ENCODE measurements at regions not wholly inside any gene's neighbourhood (a gene's known extent, or its start where the extent isn't known, plus 50 kb on each side); places are given as distances from the start of the nearest gene placed in this dataset.

GRCh38 chr19:31223740-31224534, 125.3 kb downstream of the TSHZ3 start:
- in situ Hi-C loops (cut with HindIII; ENCODE audit: low pct_unique_long_range_greater_than_20kb, low sequenced_read_pairs) = no loop called here
- no peak for DNase-seq (ENCODE audit: low read depth)

DNA sequence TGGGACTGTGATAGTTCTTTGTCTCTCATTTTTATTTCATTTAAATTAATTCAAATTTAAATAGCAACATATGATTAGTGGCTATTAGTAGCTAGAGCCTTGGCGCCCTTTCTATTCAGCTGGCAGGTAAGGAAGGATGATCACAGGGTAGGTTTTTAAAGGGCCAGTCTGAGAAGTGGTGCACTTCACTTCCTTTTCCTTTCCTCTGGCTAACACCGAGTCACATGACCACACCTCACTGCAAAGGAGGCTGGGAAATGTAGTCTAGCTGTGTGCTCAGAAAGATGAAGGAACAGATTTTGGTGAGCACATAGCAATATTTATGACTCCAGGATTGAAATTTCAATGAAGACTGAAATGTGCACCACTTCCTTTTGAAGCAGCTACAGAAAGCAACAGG, 128.7 kb downstream of the TSHZ3 start:
- in situ Hi-C loops (cut with HindIII; ENCODE audit: low pct_unique_long_range_greater_than_20kb, low sequenced_read_pairs) = no loop called here
- peak; percentile 29 for DNase-seq (ENCODE audit: low read depth)

- in situ Hi-C loops (cut with HindIII; ENCODE audit: low pct_unique_long_range_greater_than_20kb, low sequenced_read_pairs) = no loop called here
- DNase-seq (ENCODE audit: low read depth) = no peak
Observed at GRCh38 chr19:31214997-31215396, 134.2 kb downstream of the TSHZ3 start.

GRCh38 chr19:31214086-31214485, 135.2 kb downstream of the TSHZ3 start:
- DNase-seq (ENCODE audit: low read depth) = peak; percentile 93
- in situ Hi-C loops (cut with HindIII; ENCODE audit: low pct_unique_long_range_greater_than_20kb, low sequenced_read_pairs) = no loop called here

- in situ Hi-C loops (cut with HindIII; ENCODE audit: low pct_unique_long_range_greater_than_20kb, low sequenced_read_pairs) = no loop called here
- no peak for DNase-seq (ENCODE audit: low read depth)
Observed at GRCh38 chr19:31211088-31211487, 138.1 kb downstream of the TSHZ3 start.

DNA sequence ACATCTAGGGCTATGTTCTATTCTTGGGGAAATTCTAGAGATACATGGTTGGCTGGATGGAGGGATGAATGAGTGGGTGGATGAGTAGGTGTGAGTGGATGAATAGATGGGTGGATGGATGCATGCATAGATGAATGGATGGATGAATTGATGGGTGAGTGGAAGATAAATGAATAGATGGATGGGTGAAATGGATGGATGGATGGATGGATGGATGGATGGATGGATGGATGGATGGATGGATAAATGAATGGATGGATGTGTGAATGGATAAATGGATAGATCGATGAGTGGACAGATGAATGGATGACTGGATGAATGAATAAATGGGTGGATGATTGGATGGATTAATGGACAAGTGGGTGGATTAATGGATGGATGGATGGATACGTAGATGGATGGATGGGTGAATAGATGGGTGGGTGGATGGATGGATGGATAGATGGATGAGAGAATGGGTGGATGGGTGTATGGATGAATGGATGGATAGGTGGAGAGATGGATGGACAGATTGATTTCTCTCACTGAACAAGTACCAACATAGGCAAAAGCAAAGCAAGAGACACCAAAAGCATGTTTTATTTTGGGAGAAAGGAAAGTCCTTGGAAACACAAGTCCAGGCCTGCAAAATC, 143.2 kb downstream of the TSHZ3 start:
- DNase-seq (ENCODE audit: low read depth) = no peak
- in situ Hi-C loops (cut with HindIII; ENCODE audit: low pct_unique_long_range_greater_than_20kb, low sequenced_read_pairs) = no loop called here

- in situ Hi-C loops (cut with HindIII; ENCODE audit: low pct_unique_long_range_greater_than_20kb, low sequenced_read_pairs) = no loop called here
- DNase-seq (ENCODE audit: low read depth) = no peak
Observed at GRCh38 chr19:31204115-31204514, 145.1 kb downstream of the TSHZ3 start.

DNA sequence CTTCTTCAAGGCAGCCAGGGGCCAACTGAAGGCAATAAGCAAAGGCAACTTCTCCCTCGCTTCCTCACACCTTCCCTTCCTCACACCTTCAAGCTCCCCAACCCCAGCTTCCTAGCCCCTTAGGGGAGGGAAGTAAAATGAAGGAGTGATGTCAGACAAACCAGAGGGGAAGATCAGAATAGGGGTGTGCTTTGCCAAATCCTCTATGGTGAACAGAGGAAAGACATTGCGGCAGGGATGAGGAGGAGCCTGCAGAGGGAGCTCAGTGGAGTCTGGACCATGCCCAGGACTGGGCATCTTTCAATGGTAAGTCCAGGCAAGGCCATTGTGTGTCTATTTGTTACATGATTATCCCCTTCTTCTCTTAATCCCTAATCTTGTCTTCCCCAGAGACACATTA, 164.0 kb downstream of the TSHZ3 start:
- in situ Hi-C loops (cut with HindIII; ENCODE audit: low pct_unique_long_range_greater_than_20kb, low sequenced_read_pairs) = no loop called here
- no peak for DNase-seq (ENCODE audit: low read depth)

GRCh38 chr19:31181535-31181934, 167.7 kb downstream of the TSHZ3 start:
- no peak for DNase-seq (ENCODE audit: low read depth)
- in situ Hi-C loops (cut with HindIII; ENCODE audit: low pct_unique_long_range_greater_than_20kb, low sequenced_read_pairs) = no loop called here

- DNase-seq (ENCODE audit: low read depth) = no peak
- in situ Hi-C loops (cut with HindIII; ENCODE audit: low pct_unique_long_range_greater_than_20kb, low sequenced_read_pairs) = no loop called here
Observed at GRCh38 chr19:31180907-31181306, 168.3 kb downstream of the TSHZ3 start.

- no peak for DNase-seq (ENCODE audit: low read depth)
- in situ Hi-C loops (cut with HindIII; ENCODE audit: low pct_unique_long_range_greater_than_20kb, low sequenced_read_pairs) = no loop called here
Observed at GRCh38 chr19:31179471-31179852, 169.8 kb downstream of the TSHZ3 start.

DNA sequence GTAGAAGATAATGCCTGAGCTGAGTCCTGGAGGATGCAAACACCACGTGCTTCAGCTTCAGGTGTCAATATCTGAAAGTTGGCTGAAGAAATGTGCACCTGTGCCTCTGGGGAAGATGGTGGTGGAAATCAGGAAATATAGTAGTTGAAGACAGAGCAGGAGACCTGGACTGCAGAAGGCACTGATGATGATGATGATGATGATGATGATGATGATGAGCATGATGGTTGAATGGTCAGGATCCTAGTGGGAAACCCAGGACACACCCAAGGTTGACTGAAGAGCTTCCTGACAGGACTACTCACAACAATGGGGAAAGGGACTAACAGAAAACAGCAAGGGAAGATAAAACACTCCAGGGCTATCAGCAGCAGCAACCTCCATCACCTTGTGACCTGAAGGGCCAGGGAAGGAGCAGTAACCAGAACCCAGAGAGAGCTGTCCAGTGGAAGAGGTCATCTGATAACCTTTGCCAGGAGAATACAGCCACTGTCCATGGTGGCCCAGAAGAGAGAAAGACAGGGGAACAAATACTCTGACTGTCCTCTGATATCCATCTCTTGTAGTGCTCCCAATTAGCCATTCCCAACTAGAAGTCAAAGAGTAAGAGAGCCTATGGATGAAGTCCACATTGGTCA, 170.3 kb downstream of the TSHZ3 start:
- no peak for DNase-seq (ENCODE audit: low read depth)
- in situ Hi-C loops (cut with HindIII; ENCODE audit: low pct_unique_long_range_greater_than_20kb, low sequenced_read_pairs) = no loop called here

DNA sequence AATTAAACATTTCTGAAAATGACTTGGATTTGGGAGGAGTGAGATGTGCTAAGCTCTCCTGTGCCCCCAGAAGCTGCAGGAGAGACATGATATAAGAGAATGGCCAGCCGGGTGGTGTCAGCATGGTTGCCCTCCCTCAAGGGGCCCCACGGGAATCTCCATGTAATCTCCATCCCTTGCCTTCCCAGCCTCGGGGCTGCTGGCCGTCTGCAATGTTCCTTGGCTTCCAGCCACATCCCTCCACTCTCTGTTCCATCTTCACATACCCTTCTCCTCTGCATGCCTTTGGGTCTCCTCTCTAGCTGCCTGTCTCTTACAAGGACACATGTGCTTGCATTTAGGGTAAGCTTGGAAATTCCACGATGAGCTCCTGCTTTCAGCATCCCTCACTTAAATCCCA, 172.0 kb downstream of the TSHZ3 start:
- no peak for DNase-seq (ENCODE audit: low read depth)
- in situ Hi-C loops (cut with HindIII; ENCODE audit: low pct_unique_long_range_greater_than_20kb, low sequenced_read_pairs) = no loop called here

DNA sequence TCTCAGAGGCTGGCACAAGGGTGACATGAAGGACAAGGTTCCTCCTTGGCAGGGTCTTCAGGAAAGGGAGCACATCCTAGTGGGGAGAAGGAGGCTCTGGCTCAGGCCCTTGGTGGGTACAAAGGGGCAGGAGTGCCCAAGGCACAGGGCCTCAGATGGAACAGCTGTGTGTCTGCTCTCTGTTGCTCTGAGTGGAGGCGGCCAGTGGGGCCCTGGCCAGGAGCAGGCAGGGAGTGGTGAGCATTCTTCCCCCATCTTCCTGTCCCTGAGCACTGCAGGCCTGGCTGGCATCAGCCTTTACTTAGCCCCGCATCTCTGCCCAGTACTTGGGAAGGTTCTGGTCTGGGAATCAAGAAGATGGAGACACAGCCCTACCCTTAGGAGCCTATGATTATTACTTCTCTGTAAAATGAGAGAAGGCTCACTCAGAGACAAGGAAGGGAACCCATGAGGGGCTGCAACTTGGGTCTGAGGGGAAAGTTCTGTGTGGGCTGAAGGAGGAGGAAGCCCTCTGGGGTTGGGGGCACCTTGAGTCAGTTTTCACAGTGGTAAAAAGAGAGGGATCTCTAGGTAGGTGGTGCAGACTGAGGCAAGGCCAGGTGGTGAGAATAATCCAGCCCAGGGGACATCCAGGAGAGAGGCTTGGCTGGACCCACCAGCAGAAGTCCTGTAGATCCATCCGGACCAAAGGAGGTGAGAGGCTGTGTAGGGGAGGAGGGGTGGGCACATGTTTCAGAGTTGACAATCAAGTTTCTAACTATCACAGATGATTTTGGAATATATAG, 173.5 kb downstream of the TSHZ3 start:
- DNase-seq (ENCODE audit: low read depth) = no peak
- in situ Hi-C loops (cut with HindIII; ENCODE audit: low pct_unique_long_range_greater_than_20kb, low sequenced_read_pairs) = no loop called here

DNA sequence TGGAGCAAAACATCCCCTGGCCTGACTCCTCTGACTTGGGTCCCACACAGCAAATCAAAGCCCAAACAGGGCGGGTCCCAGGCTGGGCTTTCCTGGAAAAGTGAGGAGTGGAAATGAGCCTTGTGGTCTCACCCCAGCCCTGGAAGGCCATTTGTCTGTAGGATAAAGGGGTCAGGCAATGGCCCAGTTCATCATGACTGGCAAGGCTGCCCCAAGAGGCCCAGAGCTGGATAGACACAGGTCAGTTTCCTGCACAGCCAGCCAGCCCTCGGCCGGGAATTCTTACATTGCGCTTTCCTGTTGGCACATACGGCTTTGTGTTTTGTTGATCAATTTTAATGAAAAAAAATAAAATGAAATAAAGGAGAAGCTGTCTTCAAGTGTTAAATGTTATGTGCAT, 174.3 kb downstream of the TSHZ3 start:
- in situ Hi-C loops (cut with HindIII; ENCODE audit: low pct_unique_long_range_greater_than_20kb, low sequenced_read_pairs) = no loop called here
- no peak for DNase-seq (ENCODE audit: low read depth)

DNA sequence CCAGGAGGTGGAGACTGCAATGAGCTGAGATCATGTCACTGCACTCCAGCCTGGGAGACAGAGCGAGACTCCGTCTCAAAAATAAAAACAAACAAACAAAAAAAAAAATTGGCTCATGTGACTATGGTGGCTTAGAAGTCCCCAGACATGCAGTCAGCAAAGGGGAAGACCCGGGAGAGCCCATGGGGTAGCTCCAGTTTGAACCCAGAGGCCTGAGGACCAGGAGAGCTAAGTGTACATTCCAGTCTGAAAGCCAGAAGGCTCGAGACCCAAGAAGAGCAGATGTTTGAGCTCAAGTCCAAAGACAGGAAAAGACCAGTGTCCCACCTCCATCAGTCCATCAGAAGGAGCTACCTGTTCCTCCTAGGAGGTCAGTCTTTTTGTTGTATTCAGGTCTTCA, 175.2 kb downstream of the TSHZ3 start:
- no peak for DNase-seq (ENCODE audit: low read depth)
- in situ Hi-C loops (cut with HindIII; ENCODE audit: low pct_unique_long_range_greater_than_20kb, low sequenced_read_pairs) = no loop called here

- in situ Hi-C loops (cut with HindIII; ENCODE audit: low pct_unique_long_range_greater_than_20kb, low sequenced_read_pairs) = no loop called here
Observed at GRCh38 chr19:31171936-31172335, 177.3 kb downstream of the TSHZ3 start.

DNA sequence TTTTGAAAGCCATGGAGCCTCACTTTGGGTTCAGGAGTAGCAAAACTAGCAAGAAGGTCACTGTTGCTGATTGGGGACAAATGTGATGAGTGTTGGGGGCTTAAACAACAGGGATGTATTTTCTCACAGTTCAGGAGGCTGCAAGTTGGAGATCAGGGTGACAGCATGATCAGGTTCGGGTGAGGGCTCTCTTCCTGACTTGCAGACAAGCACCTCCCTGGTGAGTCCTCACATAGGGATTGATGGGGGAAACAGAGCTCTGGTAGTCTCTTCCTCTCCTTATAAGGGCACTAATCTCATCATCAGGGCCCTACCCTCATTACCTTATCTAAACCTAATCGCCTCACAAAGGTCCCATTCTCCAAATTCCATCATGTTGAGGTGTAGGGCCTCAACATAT, 179.2 kb downstream of the TSHZ3 start:
- in situ Hi-C loops (cut with HindIII; ENCODE audit: low pct_unique_long_range_greater_than_20kb, low sequenced_read_pairs) = no loop called here
- DNase-seq (ENCODE audit: low read depth) = no peak

More at GRCh38 chr19:31171936-31172335, 177.3 kb downstream of the TSHZ3 start:
- DNase-seq (ENCODE audit: low read depth) = no peak

DNA sequence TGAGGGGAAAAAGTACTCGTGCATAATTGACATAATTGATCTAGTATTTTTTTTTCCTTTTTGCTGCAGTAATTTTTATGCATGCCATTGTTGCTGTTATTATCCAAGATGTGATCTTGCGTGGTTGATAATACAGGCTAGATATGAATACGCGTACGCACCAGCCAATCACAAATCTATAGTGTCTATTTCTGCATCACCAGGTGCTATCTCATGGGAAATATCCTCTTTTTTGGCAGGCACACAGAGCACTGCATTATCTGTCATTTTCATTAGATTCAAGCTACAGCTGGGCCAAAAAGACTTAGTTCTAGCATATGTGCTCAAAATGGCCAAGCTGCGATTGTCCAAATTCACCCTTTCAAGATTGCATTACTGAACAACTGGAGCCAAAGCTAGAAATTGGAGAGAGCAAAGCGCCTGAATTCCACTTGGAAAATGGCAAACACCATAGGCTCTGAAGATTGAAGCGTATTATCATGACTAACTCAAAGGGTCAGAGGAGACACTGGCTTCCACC, 181.1 kb downstream of the TSHZ3 start:
- in situ Hi-C loops (cut with HindIII; ENCODE audit: low pct_unique_long_range_greater_than_20kb, low sequenced_read_pairs) = no loop called here
- no peak for DNase-seq (ENCODE audit: low read depth)
